GM12875 (cell line): ENCODE measurements at regions not wholly inside any gene's neighbourhood (a gene's known extent, or its start where the extent isn't known, plus 50 kb on each side); places are given as distances from the start of the nearest gene placed in this dataset.

ENCODE experiments used
- H3K4me3 ChIP-seq: one replicate; pipeline ENCODE4 v1.5.1; 2011; ENCODE audit warnings: low read depth, low read length, control low read depth
- TF ChIP-seq, protein P1 (sequence below): IDR thresholded peaks from 2 replicates; pipeline ENCODE4 v1.5.1; 2011; ENCODE audit warnings: low read depth, mild to moderate bottlenecking, control low read depth, inconsistent platforms, low read length, moderate library complexity, borderline replicate concordance; ENCODE audit not compliant: insufficient read depth

DNA sequence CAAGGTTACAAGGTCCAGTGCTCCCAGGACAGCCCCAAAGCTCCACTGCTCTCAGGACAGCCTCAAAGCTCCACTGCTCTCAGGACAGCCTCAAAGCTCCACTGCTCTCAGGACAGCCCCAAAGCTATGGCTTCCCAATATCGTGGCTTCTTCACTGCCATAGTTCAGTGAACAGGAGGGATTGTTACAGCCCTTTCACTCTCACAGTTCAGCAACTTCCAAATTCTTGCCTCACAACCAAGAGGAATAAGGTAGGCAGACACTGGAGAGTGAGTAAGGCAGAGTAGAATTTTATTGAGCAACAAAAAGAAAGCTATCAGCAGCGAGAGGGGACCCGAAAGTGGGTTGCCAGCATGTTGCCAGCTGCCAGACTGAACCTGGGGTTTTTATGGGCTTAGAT, 277.6 kb downstream of the CDH10 start:
- H3K4me3 ChIP-seq: no peak overlapping the region
- TF ChIP-seq, protein P1, sequence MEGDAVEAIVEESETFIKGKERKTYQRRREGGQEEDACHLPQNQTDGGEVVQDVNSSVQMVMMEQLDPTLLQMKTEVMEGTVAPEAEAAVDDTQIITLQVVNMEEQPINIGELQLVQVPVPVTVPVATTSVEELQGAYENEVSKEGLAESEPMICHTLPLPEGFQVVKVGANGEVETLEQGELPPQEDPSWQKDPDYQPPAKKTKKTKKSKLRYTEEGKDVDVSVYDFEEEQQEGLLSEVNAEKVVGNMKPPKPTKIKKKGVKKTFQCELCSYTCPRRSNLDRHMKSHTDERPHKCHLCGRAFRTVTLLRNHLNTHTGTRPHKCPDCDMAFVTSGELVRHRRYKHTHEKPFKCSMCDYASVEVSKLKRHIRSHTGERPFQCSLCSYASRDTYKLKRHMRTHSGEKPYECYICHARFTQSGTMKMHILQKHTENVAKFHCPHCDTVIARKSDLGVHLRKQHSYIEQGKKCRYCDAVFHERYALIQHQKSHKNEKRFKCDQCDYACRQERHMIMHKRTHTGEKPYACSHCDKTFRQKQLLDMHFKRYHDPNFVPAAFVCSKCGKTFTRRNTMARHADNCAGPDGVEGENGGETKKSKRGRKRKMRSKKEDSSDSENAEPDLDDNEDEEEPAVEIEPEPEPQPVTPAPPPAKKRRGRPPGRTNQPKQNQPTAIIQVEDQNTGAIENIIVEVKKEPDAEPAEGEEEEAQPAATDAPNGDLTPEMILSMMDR: no peak

DNA sequence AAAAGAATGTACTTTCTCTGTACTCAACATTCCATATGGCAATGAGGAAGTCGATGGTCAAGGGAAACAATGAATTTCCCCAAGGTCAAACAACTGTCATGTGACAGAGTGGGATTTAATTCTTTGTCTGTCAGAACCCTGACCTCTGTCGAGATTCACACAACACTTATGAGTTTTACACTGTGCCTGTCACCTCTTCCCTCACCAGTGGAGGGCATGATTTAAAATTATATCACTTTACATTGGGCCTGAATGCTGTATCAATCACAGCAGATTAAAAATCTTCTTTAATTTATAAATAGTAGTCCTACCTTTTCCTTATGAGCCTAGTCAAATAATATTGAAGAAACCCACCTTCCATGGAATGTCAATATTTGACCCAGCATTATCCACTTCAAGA, 276.7 kb downstream of the CDH10 start:
- TF ChIP-seq, protein P1: no peak
- no peak overlapping the region for H3K4me3 ChIP-seq

DNA sequence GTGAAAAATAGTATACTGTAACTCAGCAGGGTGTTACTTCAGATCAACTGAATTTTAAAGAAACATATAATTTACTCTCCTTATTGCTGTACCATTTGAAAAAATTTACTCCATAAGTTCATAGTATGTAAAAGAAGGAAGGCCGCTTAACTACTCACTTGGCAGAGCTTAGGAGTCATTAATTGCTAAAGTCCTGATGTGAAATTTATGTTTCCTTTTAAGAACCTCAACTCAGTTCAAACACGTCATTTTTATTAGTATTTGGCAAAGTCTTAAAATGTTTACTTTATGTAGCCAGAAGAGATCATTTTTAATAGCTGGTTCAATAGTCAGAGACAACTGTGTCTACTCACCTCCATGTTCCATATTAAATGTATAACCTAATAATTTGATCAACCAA, 268.6 kb downstream of the CDH10 start:
- H3K4me3 ChIP-seq: no peak overlapping the region
- TF ChIP-seq, protein P1: no peak

DNA sequence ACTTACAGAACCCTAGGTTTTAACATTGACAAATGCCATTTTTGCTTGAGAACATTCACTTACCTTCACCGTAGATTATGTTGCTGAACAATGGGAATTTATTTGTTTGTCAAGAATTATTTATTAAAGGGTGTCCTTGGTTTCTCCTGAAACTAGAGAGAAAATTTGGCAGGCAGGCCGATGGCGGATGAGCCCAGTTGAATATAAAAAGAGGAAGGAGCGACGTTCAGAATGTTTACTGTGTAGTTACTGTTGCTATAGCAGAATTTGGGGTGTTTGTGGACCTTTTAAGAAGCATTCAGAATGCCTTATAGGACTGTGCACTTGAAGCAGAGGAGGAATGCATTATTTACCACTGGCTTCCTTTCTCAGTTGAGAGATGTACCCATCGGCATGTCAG, 268.2 kb downstream of the CDH10 start:
- TF ChIP-seq, protein P1: no peak

DNA sequence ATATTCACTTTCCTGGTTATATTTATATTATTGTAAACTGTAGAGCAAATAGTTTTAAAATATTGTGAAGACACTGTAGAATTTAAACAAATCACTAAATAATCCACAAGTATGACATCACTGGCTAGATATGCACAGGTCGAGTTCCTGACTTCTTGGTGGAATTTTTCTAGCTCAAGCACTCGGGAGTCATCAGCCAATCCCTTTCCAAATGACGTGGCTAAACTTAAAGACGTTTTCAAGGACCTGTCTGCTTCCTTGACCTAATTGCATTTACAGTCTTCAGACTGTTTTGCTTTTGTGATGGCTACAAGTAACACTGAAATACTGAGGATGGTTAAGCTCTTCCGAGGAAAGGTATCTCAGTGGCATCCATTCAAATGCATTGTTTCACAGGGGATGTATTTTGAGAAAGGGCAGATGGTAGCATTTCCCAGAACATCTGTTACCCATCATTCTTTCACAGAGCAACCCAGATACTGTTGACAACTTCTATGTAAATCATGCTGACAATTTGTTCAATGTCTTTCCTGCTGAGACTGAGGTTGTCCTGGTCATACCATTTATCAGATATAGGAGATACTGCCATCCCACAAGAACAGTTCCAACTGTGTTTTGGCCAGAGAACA, 262.8 kb downstream of the CDH10 start:
- TF ChIP-seq, protein P1: no peak

More for the DNA sequence above, 268.2 kb downstream of the CDH10 start:
- H3K4me3 ChIP-seq: no peak overlapping the region

DNA sequence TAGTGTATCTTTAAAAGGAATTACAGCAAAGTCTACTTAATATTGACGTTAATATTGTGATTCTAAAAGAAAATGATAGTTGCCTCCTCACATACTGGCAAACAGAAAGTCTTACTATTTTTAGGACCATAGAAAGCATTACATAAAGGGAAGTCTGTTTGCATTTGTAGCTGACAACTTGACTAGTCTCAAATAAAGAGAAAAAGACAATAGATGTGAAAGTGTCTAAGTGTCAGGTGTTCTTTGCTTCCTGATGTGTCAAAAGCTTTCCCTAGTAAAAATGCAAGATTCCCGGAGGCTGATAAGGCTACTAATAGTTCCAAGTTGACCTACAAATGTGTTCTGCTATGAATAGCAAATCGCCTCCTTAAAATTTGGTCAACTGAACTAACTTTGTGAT, 259.7 kb downstream of the CDH10 start:
- H3K4me3 ChIP-seq: no peak overlapping the region
- TF ChIP-seq, protein P1: no peak

More for the DNA sequence above, 262.8 kb downstream of the CDH10 start:
- H3K4me3 ChIP-seq: no peak overlapping the region

DNA sequence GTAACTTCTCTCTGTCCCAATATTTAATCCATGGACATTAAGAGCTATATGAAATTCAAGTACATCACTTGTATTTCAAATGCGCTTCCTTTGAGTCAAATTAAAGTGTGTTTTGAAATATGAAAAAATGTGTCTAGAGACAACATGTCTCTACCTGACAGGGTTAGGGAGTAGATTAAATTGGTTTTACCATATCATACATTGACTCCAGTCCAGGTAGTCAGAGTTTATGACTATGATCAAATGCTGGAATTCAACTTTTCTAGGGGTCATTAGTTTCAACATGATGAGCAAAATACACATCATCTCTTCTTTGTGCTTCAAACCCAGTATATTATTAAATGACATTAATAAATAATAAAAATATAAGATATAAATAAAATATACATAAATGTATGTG, 259.2 kb downstream of the CDH10 start:
- no peak overlapping the region for H3K4me3 ChIP-seq
- TF ChIP-seq, protein P1: no peak
